Activated naive CD4-positive, alpha-beta T cell treated with anti-CD3 and anti-CD28 coated beads, Interleukin-2, amount 50 U/mL, for 72 hours (primary cell): ENCODE measurements at regions not wholly inside any gene's neighbourhood (a gene's known extent, or its start where the extent isn't known, plus 50 kb on each side); places are given as distances from the start of the nearest gene placed in this dataset.
A peak's percentile ranks its signal among the peaks of the same experiment; 100 is the strongest.
"Not testable (repeated sequence)": the region's sequence is repeated elsewhere in the genome, so short reads cannot be mapped to it uniquely, and the experiment has no call there.

Experiments used
- ATAC-seq, 2 donors: fragments of 150-1000 bp; cut with Tn5 transposase; 2 replicates each; pipeline ENCODE4 v1.10.0; 2021; ENCODE audit warnings: mild to moderate bottlenecking in 2 of 2, moderate library complexity in 2 of 2
- DNase-seq, 2 donors: peaks; one replicate each; pipeline ENCODE4 v3.0.0; 2021 to 2022; ENCODE audit warnings: low spot score in 2 of 2
- H3K27ac Mint-ChIP-seq, 2 donors: one replicate each; pipeline ENCODE4 v1.8.0; 2022; ENCODE audit warnings: mild to moderate bottlenecking in 2 of 2, mixed read lengths in 2 of 2
- H3K36me3 Mint-ChIP-seq, 2 donors: one replicate each; pipeline ENCODE4 v1.8.0; 2022; ENCODE audit warnings: mixed read lengths in 2 of 2
- H3K9me3 Mint-ChIP-seq, 2 donors: one replicate each; pipeline ENCODE4 v1.8.0; 2022; ENCODE audit warnings: mixed read lengths in 2 of 2

GRCh38 chr1:232426801-232427200, 203.1 kb downstream of the SIPA1L2 start:
- Mint-ChIP-seq H3K36me3 (no peaks in the 10 kb centered on the region), H3K9me3 (no peaks in the 10 kb centered on the region), H3K27ac (no peak overlapping the region)
- DNase-seq (no peak), ATAC-seq (no peak)

GRCh38 chr1:232425421-232425820, 204.5 kb downstream of the SIPA1L2 start:
- DNase-seq (no peak), ATAC-seq (no peak)
- H3K27ac Mint-ChIP-seq: no peak overlapping the region
- H3K36me3 Mint-ChIP-seq: no peaks in the 10 kb centered on the region
- no peaks in the 10 kb centered on the region for H3K9me3 Mint-ChIP-seq

DNA sequence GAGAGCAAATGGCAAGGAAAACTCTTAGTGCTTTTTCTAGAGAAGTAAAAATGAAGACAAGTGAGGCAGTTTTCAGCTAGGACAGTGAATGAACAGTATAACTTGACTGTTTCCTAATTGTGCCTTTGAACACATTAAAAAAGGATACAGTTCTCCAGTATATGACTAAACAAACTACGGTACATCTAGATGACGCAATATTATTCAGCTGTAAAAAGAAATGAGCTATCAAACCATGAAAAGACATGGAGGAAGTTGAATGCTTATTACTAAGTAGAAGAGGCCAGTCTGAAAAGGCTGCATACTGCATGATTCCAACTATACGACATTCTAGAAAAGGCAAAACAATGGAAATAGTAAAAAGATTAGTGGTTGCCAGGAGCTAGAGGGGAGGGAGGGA, 206.3 kb downstream of the SIPA1L2 start:
- no peak for DNase-seq
- peaks cover 0 to 6% of the 10 kb centered on the region in 2 donors for H3K36me3 Mint-ChIP-seq
- H3K9me3 Mint-ChIP-seq: no peaks in the 10 kb centered on the region
- no peak for ATAC-seq
- H3K27ac Mint-ChIP-seq: no peak overlapping the region

DNA sequence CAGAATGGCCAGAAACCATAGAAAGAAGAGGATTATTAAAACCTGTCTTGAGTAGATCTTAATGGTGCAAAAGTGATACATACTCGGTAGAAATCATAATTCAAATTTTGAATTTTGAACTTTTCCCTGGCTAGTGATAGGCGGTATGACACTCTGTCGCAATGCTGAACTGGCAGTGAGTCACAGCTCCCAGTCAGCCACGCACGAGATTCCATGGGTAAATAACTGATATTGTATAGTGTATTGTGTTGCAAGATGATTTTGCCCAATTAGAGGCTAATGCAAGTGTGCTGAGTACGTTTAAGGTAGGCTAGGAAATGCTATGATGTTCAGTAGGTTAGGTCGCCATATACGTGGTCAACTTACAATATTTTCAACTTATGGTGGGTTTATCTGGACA, 207.0 kb downstream of the SIPA1L2 start:
- Mint-ChIP-seq H3K27ac (no peak overlapping the region), H3K9me3 (no peaks in the 10 kb centered on the region), H3K36me3 (peaks cover 0 to 6% of the 10 kb centered on the region in 2 donors)
- no peak for DNase-seq
- ATAC-seq: no peak

DNA sequence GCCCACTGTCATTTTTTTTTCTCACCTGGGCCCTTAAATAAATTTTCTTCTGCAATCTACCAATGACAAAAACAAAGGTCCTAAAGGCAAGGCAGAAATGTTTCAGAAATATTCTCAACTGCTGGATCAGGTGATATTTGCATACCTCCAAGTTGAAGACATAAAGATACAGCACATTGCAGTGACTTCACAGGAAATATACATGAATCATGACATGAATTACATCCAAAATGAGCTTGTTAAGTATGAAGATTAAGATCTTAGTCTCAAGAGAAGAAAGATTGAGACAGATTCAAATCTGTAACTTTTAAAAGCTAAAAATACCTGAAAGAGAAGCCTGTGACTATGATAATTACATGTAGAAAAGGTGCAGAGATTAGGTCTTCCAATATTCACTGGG, 207.8 kb downstream of the SIPA1L2 start:
- no peak overlapping the region for H3K27ac Mint-ChIP-seq
- H3K9me3 Mint-ChIP-seq: no peaks in the 10 kb centered on the region
- DNase-seq: no peak
- ATAC-seq: no peak
- peaks cover 0 to 6% of the 10 kb centered on the region in 2 donors for H3K36me3 Mint-ChIP-seq

- peaks cover 0 to 6% of the 10 kb centered on the region in 2 donors for H3K36me3 Mint-ChIP-seq
- ATAC-seq (no peak), DNase-seq (no peak)
- no peak overlapping the region for H3K27ac Mint-ChIP-seq
- no peaks in the 10 kb centered on the region for H3K9me3 Mint-ChIP-seq
These were observed 208.7 kb downstream of the SIPA1L2 start for GRCh38 chr1:232421143-232421796.

DNA sequence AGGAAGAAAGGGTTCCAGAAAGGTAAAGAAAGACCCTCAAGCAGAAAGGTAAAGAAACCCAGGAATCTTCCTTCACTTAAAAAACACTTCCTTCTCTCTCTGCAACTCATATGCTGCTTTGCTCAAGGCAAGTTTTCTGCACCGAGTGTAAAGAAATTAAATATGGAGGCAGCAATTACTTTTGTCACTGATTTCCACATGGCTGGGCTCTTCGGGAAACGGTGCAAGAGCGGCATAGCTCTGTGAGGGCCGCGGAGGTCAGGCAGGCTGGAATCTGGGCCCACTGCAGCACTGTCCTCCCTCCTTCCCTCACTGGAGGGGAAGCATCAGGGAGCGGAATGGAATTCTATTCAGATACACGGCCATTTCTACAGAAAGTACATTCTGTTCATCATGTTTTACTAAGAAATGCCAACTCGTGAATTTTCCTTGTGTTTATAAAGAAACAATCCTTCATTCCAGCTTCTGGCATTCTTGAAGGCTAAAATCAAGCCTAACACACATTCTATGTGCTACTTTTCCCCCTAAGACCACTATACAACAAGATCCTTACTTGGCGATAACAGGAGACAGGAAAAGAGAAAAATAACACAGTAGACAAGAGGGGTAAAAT, 212.2 kb downstream of the SIPA1L2 start:
- ATAC-seq (no peak), DNase-seq (no peak)
- Mint-ChIP-seq H3K27ac (no peak overlapping the region), H3K9me3 (no peaks in the 10 kb centered on the region), H3K36me3 (peaks cover 0 to 6% of the 10 kb centered on the region in 2 donors)

GRCh38 chr1:232416026-232416568, 213.8 kb downstream of the SIPA1L2 start:
- no peak overlapping the region for H3K27ac Mint-ChIP-seq
- H3K9me3 Mint-ChIP-seq: no peaks in the 10 kb centered on the region
- peaks cover 0 to 6% of the 10 kb centered on the region in 2 donors for H3K36me3 Mint-ChIP-seq
- DNase-seq: no peak
- no peak for ATAC-seq

DNA sequence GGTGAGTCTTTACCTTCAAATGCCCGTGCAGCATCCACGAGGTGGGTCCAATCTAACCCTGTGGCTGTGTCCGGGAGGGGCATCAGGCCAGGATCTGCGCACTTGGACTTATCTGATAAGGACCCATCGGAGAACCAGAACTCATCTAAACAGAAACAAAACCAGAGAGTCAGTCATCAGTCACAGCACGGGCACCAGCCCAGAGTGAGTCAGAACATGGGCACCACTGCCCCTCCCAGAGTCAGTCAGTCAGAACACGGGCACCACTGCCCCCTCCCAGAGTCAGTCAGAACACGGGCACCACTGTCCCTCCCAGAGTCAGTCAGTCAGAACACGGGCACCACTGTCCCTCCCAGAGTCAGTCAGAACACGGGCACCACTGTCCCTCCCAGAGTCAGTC, 214.5 kb downstream of the SIPA1L2 start:
- H3K9me3 Mint-ChIP-seq, DNase-seq, H3K36me3 Mint-ChIP-seq, ATAC-seq: not testable (repeated sequence)
- peak overlapping the region in 1 of 2 donors; percentile 55 for H3K27ac Mint-ChIP-seq

GRCh38 chr1:232414100-232414499, 215.8 kb downstream of the SIPA1L2 start:
- Mint-ChIP-seq H3K36me3 (peaks cover 0 to 5% of the 10 kb centered on the region in 2 donors), H3K9me3 (no peaks in the 10 kb centered on the region), H3K27ac (no peak overlapping the region)
- ATAC-seq (no peak), DNase-seq (no peak)

DNA sequence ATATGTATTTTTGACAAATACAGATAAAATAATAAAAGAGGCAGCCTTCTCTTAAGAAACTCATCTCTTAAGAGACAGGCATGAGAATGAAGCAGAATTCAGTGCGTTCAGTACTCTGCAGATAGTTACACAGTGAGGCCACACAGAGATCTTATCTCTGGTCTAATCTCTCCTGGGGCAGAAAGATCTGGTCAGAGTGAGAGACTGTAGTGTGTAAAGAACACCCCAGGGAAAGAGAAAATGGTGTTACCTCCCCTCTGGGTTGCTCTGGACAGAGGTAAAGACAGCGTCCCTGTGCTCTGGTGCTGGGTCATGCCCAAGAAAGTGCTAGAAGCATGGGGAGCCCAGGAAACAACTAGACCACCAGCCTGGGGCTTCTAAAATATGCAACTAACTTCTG, 216.3 kb downstream of the SIPA1L2 start:
- Mint-ChIP-seq H3K9me3 (no peaks in the 10 kb centered on the region), H3K27ac (no peak overlapping the region), H3K36me3 (peaks cover 0 to 5% of the 10 kb centered on the region in 2 donors)
- ATAC-seq (no peak), DNase-seq (no peak)

- DNase-seq: no peak
- no peak for ATAC-seq
- Mint-ChIP-seq H3K36me3 (peaks cover 0 to 5% of the 10 kb centered on the region in 2 donors), H3K27ac (no peak overlapping the region), H3K9me3 (no peaks in the 10 kb centered on the region)
These were observed 220.3 kb downstream of the SIPA1L2 start for GRCh38 chr1:232409584-232409983.

- no peak for ATAC-seq
These were observed 222.8 kb downstream of the SIPA1L2 start for GRCh38 chr1:232407120-232407519.

DNA sequence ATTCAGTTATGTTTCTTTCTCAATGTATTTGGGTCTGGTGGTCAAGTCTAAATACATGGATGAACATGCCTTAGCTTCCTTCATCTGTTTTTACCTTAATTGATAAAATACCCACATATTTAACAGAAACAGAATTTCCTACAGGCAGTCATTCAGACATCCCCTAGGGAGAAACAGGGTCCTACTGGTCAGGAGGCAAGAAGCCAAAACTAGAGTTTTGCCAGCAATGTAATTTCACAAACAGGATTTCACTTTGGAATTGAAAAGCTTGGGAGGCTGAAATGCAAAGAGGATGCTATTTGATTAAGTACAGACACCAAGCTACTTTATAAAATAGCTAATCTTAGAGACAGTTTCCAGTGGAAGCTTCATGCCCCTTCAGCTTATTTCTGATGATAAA, 224.2 kb downstream of the SIPA1L2 start:
- no peaks in the 10 kb centered on the region for H3K9me3 Mint-ChIP-seq
- DNase-seq: no peak
- H3K36me3 Mint-ChIP-seq: peaks cover 0 to 5% of the 10 kb centered on the region in 2 donors
- H3K27ac Mint-ChIP-seq: no peak overlapping the region
- ATAC-seq: no peak

More at GRCh38 chr1:232407120-232407519, 222.8 kb downstream of the SIPA1L2 start:
- Mint-ChIP-seq H3K27ac (no peak overlapping the region), H3K9me3 (no peaks in the 10 kb centered on the region), H3K36me3 (peaks cover 0 to 5% of the 10 kb centered on the region in 2 donors)
- DNase-seq: no peak

GRCh38 chr1:232404981-232405731, 224.8 kb downstream of the SIPA1L2 start:
- peaks cover 0 to 5% of the 10 kb centered on the region in 2 donors for H3K36me3 Mint-ChIP-seq
- ATAC-seq (no peak), DNase-seq (no peak)
- H3K27ac Mint-ChIP-seq: no peak overlapping the region
- H3K9me3 Mint-ChIP-seq: no peaks in the 10 kb centered on the region

GRCh38 chr1:232404227-232404626, 225.7 kb downstream of the SIPA1L2 start:
- DNase-seq: no peak
- peak; percentile 28 to 76 for ATAC-seq
- Mint-ChIP-seq H3K36me3 (peaks cover 0 to under 1% of the 10 kb centered on the region in 2 donors), H3K27ac (no peak overlapping the region), H3K9me3 (no peaks in the 10 kb centered on the region)

- ATAC-seq: no peak
These were observed 226.8 kb downstream of the SIPA1L2 start for GRCh38 chr1:232403017-232403714.

More at GRCh38 chr1:232403017-232403714, 226.8 kb downstream of the SIPA1L2 start:
- Mint-ChIP-seq H3K27ac (no peak overlapping the region), H3K9me3 (no peaks in the 10 kb centered on the region), H3K36me3 (no peaks in the 10 kb centered on the region)
- no peak for DNase-seq
